ENCODE measurements at regions not wholly inside any gene's neighbourhood (a gene's known extent, or its start where the extent isn't known, plus 50 kb on each side); places are given as distances from the start of the nearest gene placed in this dataset.

DNA sequence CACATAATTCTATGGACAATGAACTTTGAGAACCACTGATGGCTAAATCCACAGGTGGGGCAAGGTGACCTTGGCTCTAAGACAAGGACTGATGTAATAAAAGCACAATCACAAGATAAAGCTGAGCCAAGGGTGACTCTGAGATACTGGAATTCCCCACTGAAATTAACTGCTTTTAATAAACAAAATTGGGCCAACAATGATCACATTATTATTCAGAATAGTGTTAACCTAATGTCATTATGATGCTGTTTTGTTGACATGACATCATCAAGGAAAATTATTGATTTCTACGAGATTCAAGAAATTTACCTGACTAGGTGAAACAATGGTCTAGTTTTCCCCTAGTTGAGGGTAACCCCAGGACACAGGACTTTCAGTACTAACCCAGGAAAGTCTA is 273.7 kb upstream of the NFIA start:
- TF ChIP-seq, protein P1, sequence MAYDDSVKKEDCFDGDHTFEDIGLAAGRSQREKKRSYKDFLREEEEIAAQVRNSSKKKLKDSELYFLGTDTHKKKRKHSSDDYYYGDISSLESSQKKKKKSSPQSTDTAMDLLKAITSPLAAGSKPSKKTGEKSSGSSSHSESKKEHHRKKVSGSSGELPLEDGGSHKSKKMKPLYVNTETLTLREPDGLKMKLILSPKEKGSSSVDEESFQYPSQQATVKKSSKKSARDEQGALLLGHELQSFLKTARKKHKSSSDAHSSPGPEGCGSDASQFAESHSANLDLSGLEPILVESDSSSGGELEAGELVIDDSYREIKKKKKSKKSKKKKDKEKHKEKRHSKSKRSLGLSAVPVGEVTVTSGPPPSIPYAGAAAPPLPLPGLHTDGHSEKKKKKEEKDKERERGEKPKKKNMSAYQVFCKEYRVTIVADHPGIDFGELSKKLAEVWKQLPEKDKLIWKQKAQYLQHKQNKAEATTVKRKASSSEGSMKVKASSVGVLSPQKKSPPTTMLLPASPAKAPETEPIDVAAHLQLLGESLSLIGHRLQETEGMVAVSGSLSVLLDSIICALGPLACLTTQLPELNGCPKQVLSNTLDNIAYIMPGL (CRISPR knock-in tag; IDR thresholded peaks at IDR 0.05), result no peak
- no peak for TF ChIP-seq ZNF416 (CRISPR knock-in tag; IDR thresholded peaks at IDR 0.05)
- no peak for ATAC-seq

DNA sequence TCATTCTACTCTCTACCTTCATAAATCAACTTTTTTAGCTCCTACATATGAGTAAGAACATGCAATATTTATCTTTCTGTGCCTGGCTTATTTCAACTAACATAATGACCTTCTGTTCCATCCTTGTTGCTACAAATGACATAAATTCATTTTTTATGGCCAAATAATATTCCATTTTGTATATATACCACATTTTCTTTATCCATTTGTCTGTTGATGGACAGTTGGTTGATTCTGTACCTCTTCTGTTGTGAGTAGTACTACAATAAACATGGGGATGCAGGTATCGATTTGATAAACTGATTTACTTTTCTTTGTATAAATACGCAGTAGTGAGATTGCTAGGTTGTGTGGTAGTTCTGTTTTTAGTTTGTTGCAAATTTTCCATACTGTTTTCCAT is 279.5 kb upstream of the NFIA start:
- ChIA-PET CTCF (interaction anchor here (1.1 kb wide), 1 partner anchor 923 kb away, joined by 3 read pairs; no protein-coding TSS in a partner anchor), POLR2A (no interaction called here)
- Mint-ChIP-seq H3K36me3 (no peaks in the 10 kb centered on the region), H3K4me3 (no peak overlapping the region), H3K27me3 (ENCODE audit: low read depth) (0 out of 2 replicates have a peak, but pooled peaks cover 3% of the 10 kb centered on the region), H3K9me3 (peaks cover 32% of the 10 kb centered on the region), H3K4me1 (no peaks in the 10 kb centered on the region), H3K27ac (no peak overlapping the region)
- ATAC-seq (no peak), DNase-seq (ENCODE audit: low spot score) (no peak)
- TF ChIP-seq NR3C1 (CRISPR knock-in tag; conservative IDR thresholded peaks at IDR 0.05; ENCODE audit: low read depth) (no peak), ESRRA (CRISPR knock-in tag; IDR thresholded peaks at IDR 0.05; ENCODE audit: borderline replicate concordance) (no peak)

More for the DNA sequence above, 273.7 kb upstream of the NFIA start:
- DNase-seq (ENCODE audit: low spot score), result no peak
- ChIA-PET POLR2A (no interaction called here), CTCF (no interaction called here)
- H3K9me3 Mint-ChIP-seq, result peaks cover 45% of the 10 kb centered on the region
- H3K36me3 Mint-ChIP-seq, result peaks cover 9% of the 10 kb centered on the region
- no peak overlapping the region for H3K27ac Mint-ChIP-seq
- H3K27me3 Mint-ChIP-seq (ENCODE audit: low read depth), result 0 out of 2 replicates have a peak, but pooled peaks cover 3% of the 10 kb centered on the region
- peaks cover 3% of the 10 kb centered on the region; the same call in 1 of the 2 replicates for H3K4me1 Mint-ChIP-seq
- H3K4me3 Mint-ChIP-seq, result no peak overlapping the region

DNA sequence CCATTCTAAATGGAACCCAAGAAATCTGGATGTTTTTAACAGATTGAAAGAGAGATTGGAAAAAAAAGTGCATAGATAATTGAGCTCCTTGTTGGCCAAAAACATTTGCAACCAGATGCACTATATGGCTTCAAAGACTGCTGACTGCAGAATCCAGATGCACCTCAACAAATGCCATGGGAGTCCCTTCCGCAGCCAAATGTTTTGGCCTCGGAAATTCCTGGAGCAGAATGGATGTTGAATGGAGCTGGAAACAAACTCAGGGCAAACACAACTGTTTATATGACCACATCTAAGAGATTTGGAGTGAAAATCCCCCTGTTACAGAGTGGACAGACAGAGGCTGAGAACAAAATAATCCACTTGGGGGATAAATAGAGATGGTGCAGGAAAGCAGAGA is 285.0 kb upstream of the NFIA start:
- H3K36me3 Mint-ChIP-seq, result no peaks in the 10 kb centered on the region
- H3K27me3 Mint-ChIP-seq (ENCODE audit: low read depth), result no peaks in the 10 kb centered on the region
- H3K9me3 Mint-ChIP-seq, result peaks cover 5% of the 10 kb centered on the region
- TF ChIP-seq, protein P2, sequence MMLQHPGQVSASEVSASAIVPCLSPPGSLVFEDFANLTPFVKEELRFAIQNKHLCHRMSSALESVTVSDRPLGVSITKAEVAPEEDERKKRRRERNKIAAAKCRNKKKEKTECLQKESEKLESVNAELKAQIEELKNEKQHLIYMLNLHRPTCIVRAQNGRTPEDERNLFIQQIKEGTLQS (CRISPR knock-in tag; conservative IDR thresholded peaks at IDR 0.05), result no peak
- TF ChIP-seq JUN (CRISPR knock-in tag; IDR thresholded peaks at IDR 0.05) (no peak), ZNF317 (CRISPR knock-in tag; IDR thresholded peaks at IDR 0.05; ENCODE audit: borderline replicate concordance, low read depth) (no peak), ZNF416 (CRISPR knock-in tag; IDR thresholded peaks at IDR 0.05) (no peak), ESRRA (CRISPR knock-in tag; IDR thresholded peaks at IDR 0.05; ENCODE audit: borderline replicate concordance) (no peak), ZNF232 (CRISPR knock-in tag; IDR thresholded peaks at IDR 0.05) (no peak), NR2C2 (CRISPR knock-in tag; IDR thresholded peaks at IDR 0.05) (no peak)
- TF ChIP-seq, protein P3, sequence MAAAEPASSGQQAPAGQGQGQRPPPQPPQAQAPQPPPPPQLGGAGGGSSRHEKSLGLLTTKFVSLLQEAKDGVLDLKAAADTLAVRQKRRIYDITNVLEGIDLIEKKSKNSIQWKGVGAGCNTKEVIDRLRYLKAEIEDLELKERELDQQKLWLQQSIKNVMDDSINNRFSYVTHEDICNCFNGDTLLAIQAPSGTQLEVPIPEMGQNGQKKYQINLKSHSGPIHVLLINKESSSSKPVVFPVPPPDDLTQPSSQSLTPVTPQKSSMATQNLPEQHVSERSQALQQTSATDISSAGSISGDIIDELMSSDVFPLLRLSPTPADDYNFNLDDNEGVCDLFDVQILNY (CRISPR knock-in tag; IDR thresholded peaks at IDR 0.05), result no peak
- TF ChIP-seq, protein P4, sequence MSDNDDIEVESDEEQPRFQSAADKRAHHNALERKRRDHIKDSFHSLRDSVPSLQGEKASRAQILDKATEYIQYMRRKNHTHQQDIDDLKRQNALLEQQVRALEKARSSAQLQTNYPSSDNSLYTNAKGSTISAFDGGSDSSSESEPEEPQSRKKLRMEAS (CRISPR knock-in tag; IDR thresholded peaks at IDR 0.05), result no peak
- ChIA-PET CTCF (interaction anchor here (1.2 kb wide), 1 partner anchor 32 kb away, joined by 4 read pairs; no protein-coding TSS in a partner anchor), POLR2A (no interaction called here)
- ATAC-seq (no peak), DNase-seq (ENCODE audit: low spot score) (no peak)
- no peak overlapping the region for H3K4me3 Mint-ChIP-seq
- no peak overlapping the region for H3K27ac Mint-ChIP-seq
- H3K4me1 Mint-ChIP-seq, result peaks cover 4% of the 10 kb centered on the region

DNA sequence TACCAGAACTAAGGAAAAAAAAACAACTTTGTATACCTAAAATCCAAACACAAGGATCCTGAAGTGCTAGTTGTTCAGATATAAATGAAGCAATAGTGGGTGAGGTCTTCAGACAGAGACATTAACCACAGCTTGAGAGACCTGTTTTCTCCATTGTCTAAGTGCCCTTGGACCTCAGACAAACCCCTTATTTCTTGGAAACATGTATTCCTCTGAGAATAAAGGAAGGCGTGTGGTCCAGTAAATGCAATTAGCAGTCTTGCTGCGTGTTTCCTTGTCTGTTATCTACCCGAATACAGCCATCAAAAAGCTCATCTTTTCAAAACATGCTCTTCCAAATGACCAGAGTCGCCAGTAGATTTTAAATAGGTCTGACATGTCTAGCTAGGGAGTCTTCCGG is 291.1 kb upstream of the NFIA start:
- peaks cover 3% of the 10 kb centered on the region; the same call in 1 of the 2 replicates for H3K4me1 Mint-ChIP-seq
- no peak overlapping the region for H3K27ac Mint-ChIP-seq
- CTCF ChIA-PET, result no interaction called here
- no peaks in the 10 kb centered on the region for H3K36me3 Mint-ChIP-seq
- DNase-seq (ENCODE audit: low spot score) (no peak), ATAC-seq (no peak)
- no peaks in the 10 kb centered on the region for H3K27me3 Mint-ChIP-seq (ENCODE audit: low read depth)
- POLR2A ChIA-PET, result no interaction called here
- peaks cover 8% of the 10 kb centered on the region for H3K9me3 Mint-ChIP-seq
- H3K4me3 Mint-ChIP-seq, result no peak overlapping the region
- TF ChIP-seq, protein P5, sequence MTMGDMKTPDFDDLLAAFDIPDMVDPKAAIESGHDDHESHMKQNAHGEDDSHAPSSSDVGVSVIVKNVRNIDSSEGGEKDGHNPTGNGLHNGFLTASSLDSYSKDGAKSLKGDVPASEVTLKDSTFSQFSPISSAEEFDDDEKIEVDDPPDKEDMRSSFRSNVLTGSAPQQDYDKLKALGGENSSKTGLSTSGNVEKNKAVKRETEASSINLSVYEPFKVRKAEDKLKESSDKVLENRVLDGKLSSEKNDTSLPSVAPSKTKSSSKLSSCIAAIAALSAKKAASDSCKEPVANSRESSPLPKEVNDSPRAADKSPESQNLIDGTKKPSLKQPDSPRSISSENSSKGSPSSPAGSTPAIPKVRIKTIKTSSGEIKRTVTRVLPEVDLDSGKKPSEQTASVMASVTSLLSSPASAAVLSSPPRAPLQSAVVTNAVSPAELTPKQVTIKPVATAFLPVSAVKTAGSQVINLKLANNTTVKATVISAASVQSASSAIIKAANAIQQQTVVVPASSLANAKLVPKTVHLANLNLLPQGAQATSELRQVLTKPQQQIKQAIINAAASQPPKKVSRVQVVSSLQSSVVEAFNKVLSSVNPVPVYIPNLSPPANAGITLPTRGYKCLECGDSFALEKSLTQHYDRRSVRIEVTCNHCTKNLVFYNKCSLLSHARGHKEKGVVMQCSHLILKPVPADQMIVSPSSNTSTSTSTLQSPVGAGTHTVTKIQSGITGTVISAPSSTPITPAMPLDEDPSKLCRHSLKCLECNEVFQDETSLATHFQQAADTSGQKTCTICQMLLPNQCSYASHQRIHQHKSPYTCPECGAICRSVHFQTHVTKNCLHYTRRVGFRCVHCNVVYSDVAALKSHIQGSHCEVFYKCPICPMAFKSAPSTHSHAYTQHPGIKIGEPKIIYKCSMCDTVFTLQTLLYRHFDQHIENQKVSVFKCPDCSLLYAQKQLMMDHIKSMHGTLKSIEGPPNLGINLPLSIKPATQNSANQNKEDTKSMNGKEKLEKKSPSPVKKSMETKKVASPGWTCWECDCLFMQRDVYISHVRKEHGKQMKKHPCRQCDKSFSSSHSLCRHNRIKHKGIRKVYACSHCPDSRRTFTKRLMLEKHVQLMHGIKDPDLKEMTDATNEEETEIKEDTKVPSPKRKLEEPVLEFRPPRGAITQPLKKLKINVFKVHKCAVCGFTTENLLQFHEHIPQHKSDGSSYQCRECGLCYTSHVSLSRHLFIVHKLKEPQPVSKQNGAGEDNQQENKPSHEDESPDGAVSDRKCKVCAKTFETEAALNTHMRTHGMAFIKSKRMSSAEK (CRISPR knock-in tag; IDR thresholded peaks at IDR 0.05; ENCODE audit: borderline replicate concordance), result no peak
- TF ChIP-seq, protein P2 (CRISPR knock-in tag; conservative IDR thresholded peaks at IDR 0.05), result no peak
- no peak for TF ChIP-seq TCF7 (CRISPR knock-in tag; IDR thresholded peaks at IDR 0.05; ENCODE audit: low read depth)
- TF ChIP-seq, protein P3 (CRISPR knock-in tag; IDR thresholded peaks at IDR 0.05), result no peak
- TF ChIP-seq SP1 (CRISPR knock-in tag; conservative IDR thresholded peaks at IDR 0.05), result no peak
- TF ChIP-seq, protein P6, sequence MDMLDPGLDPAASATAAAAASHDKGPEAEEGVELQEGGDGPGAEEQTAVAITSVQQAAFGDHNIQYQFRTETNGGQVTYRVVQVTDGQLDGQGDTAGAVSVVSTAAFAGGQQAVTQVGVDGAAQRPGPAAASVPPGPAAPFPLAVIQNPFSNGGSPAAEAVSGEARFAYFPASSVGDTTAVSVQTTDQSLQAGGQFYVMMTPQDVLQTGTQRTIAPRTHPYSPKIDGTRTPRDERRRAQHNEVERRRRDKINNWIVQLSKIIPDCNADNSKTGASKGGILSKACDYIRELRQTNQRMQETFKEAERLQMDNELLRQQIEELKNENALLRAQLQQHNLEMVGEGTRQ (CRISPR knock-in tag; IDR thresholded peaks at IDR 0.05), result no peak
- TF ChIP-seq, protein P7, sequence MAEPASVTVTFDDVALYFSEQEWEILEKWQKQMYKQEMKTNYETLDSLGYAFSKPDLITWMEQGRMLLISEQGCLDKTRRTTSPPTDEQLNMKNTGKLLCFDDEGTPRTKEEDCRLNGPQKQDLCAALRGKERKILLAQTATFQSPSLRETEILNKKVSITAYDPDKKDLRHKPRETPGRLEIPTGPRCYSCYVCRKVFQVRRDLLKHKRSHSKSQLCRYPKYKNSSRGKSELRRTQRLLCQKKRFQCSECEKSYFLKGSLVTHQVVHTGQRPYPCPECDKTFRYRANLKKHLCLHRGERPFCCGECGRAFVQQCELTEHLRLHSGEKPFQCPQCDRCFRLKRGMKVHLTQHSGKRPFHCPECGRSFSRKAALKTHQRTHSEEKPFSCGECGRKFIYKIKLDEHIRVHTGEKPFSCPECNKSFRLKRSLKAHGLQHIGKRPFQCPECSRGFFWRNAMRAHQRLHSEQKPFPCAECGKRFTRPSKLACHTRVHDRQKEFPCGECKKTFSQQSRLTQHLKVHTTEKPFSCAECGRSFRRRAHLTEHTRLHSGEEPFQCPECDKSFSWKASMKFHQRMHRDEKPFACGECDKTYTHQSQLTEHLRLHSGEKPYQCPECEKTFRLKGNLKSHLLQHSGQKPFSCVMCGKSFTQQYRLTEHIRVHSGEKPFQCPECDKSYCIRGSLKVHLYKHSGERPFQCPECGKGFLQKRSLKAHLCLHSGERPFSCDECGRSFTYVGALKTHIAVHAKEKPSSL (CRISPR knock-in tag; conservative IDR thresholded peaks at IDR 0.05), result no peak
